GM19328 (cell line): ENCODE measurements at regions not wholly inside any gene's neighbourhood (a gene's known extent, or its start where the extent isn't known, plus 50 kb on each side); places are given as distances from the start of the nearest gene placed in this dataset.

ENCODE experiments used
- ATAC-seq: cut with Tn5 transposase; IDR thresholded peaks from one replicate; pipeline ENCODE4 v1.9.1; 2021; ENCODE audit warnings: mild to moderate bottlenecking, moderate library complexity; ENCODE audit not compliant: unreplicated experiment

DNA sequence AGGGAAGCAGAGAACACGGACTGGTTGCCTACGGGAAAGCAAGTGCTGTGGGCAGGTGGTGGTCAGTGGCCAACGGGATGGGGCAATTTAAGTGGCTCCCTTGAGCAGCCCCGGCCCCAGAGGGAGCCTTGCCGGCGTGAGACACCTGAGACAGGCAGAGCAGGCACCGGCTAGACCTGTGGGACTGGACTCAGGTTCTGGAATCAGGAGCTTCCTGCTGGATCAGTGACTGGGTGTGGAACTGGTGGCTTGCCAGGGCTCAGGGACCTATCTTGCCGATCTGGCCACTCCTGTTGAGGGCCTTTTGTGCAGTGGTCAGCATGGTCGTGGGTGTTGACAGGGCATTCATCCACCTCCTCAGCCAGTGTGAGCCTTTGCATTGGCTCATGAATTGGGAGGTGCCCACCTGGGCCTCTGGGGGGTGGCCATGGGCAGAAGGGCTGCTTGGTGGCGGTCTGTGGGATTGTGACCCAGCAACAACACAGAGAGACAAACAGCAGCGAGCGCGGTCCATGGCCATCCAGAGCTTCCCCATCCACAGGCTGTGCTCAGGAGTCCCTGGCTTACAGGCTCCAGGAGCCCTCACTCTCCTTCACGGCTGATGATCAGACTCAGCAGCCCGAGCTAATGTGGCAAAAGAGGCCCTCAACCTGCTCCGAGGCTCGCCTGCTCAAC, 85.4 kb upstream of the ZNF516 start:
- no peak for ATAC-seq

DNA sequence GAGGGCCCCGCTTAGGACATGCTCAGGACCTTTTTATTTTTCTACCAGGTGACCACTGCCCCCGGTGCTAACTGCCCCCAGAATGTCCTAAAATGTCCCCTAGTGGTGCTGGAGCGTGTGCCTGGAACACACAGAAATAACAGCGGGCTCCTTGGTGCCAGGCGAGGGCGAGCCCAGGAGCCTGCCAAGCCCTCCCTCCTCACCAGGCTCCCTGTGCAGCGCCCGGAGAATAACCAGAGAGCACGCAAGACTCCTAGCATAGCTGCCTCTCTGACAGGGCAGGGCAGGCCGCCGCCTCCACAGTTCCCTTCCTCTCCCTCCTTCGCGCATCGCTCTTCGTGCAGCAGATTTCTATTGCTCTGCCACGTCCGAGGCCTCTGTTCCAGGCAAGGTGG, 84.3 kb upstream of the ZNF516 start:
- no peak for ATAC-seq

DNA sequence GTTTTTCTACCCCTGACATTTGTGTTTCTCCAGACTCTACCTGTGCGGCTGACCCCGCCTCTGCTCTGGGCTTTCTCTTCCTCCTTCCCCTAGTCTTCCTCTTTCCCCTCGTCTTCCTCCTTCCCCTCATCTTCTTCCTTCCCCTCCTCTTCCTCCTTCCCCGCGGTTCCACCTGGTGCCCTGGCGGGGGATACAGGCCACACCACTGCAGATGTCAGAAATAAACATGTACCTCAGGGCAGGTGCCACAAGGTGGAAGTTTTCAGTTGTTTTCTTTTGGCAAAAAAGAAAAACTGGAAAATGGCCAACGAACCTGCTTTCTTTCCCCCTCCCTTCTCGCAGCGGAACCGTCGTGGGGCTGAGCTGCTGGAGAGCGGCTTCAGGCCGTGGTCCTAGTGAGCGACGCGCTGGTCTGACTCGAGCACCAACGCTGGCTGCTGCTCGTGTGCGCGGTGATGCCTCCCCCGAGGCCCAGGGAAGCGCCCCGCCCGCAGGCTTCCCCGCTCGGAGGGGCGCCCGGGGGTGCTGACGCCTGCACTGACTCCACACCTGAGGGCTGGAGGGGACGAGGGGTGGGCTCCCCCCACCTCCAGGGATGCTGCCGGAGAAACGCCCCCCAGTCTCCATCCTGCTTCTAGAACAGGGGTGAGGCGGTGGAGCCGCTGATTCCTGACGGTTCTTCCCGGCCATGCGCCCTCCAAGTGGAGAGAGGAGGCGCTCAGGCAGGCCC, 83.7 kb upstream of the ZNF516 start:
- no peak for ATAC-seq

DNA sequence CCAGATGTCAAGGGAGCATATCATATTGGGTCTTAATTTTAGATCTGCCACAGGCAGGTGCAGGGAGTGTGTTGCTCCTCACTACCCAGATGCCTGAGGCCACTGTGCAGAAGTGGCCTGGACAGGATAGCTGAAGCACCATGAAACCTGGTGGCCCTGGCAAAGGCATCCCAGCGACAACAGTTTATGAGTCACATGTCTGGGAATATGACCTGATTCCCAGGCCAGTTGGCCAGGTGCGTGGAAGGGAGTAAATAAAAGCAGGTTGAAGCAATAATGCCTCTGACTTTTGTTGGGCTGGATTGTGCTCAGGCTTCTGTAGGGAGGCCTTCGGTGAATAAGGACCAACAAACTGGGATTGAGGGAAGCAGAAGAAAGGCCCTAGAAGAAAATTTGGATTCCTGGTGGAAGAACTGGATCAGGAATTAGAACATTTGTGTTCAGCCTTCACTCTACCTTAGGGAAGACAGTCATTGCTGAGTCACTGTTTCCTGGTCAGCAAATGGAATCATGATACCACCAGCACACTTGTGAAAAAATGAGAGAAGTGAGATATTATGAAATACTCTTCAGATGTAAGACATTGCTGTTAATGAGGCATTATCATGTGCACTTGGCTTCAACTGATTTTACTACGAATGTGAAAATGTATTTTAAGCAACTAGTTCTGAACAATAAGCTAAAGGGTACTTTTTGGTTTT, 78.4 kb upstream of the ZNF516 start:
- ATAC-seq = no peak

DNA sequence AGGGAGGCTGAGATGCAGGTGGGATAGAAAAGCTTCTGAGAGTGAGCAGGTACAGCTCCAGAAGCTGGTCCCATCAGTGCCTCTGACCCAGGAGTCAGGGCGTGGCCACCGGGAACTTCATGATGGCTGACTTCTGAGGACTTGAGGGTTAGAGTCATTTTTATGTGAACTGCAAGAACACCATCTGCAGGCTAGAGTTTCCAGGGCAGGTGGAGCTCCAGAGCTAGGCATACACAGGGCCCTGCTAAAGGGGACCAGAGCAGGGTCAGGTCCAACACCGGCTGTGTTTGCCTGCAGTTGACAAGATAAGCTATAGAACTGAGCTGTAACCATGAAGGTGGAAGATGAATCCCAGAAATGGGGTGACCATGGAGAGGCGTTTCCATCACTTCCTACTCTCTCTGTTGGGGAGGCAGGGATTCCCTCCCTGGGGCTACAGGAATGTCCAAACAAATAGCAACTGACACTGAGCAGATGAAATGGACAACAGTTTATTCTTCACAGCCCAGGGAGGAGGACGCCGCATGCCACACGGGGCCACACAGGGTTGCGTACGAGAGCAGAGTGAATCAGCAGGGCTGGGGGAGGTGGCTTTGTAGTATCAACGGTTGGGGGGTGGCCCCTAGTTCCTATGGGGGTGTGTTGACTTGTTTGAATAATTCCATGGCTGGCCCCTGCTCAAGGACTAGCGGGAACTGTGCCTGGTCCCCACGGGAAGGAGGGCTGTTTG, 77.6 kb upstream of the ZNF516 start:
- no peak for ATAC-seq

DNA sequence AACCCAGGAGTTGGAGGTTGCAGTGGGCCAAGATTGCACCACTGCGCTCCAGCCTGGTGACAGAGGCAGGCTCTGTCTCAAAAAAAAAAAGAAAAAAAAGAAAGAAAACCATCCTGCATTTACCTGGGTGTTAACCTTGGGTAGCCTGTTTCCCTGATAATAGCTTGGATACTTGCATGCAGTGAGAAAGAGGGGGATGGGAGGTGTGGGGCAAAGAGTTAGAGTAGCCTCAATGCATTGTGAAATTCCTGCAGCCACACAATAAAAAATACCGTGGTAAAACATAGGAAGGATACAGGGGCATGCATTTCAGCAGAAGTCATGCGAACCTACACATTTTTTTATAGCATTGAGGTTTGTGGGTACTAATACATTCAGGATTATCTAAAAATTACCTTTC, 76.6 kb upstream of the ZNF516 start:
- no peak for ATAC-seq

DNA sequence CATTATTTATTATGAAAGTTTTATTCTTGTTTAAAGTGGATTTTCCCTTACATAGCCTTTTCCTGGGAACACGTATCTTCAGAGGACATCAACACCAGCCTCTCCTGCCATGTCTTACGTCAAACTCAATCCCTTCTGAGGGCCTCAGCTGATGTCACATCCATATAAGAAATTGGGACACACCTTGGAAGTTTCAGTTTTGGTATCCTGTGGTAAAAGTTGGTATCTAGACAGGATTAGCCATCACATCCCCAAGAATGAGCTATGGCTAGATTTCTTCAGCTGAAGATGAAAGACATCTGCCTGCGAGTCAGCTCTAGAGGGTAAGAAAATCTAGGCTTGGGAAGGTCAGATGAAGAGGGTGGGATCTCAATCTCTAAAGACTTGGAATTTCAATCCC, 75.8 kb upstream of the ZNF516 start:
- no peak for ATAC-seq

DNA sequence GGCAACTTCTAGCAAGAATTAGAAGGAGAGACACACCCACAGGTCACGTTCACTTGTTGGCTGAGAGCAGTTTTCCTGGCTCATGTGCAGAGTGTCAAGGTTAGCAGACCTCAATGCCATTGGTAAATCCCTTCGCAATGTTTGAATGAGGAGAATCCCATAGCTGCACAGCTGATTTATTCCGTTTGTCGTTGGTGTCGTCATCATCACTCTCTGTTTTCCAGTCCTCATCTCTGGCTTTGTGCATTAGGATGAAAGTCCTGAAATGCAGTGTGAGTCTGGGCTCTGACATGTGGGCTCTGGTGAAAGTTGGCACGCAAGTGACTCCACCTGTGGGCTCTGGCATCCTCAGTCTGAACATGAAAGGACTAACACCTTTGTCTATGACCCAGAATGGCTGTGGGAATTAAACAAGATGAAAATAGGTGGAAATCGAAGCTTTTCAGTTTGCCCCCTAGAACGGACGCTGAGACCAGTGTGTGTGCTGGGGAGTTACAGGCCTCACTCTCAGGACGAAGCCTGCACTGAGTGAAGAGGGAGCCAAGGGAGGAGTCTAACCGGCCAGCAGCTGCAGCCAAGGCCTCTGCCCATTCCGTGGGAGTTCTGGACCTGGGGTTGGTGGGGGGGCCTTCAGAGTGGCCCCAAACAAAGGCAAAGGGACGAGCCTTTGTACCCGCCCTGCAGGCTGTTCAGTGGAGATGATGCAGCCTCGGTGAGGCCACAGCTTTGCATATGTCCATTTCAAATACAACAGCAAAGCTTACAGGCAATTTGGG, 74.8 kb upstream of the ZNF516 start:
- ATAC-seq = no peak

DNA sequence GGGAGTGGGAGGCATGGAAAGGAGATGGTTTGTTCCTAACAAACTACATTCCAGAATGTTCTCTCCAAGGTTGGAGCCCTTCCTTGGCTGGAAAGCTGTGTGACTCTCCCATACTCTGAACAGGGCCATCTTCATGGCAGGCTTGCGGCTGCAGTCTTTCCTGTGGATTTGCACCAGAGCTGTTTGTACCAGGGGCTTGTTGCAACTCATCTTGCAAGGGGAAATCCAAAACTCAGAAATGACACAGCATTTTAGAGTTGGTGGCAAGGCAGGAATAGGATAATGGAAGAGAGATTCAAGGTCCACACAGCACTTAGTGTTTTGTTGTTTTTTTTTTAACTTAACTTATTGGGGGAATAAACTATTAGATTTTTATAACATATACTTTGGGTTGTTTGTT, 73.7 kb upstream of the ZNF516 start:
- ATAC-seq = no peak

DNA sequence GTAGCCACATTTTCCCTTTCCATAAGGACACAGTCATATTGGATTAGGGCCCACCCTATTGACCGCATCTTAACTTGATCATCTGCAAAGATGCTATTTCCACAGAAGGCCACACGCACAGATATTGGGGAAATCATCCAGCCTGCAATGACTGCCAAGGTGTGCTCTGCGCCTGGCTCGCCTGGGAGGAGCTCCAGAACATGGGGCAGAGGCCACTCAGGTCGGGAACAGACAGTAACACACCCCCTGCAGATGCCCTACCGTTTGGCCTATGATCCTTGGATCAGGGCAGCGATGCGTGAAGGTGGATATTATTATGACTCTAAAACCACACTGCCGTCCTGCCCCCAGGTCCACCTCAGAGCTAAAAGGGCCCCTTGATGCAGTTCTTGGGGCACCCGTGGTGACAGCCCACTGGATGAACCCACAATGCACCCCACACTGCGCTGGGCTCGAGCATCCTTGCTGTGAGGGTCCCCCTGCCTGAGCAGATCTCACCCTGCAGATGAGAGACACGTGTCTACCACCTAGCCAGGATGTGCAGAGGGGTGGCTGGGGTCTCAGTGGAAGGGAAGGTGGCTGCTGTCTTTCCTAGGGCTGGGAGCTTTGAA, 72.9 kb upstream of the ZNF516 start:
- ATAC-seq = no peak

DNA sequence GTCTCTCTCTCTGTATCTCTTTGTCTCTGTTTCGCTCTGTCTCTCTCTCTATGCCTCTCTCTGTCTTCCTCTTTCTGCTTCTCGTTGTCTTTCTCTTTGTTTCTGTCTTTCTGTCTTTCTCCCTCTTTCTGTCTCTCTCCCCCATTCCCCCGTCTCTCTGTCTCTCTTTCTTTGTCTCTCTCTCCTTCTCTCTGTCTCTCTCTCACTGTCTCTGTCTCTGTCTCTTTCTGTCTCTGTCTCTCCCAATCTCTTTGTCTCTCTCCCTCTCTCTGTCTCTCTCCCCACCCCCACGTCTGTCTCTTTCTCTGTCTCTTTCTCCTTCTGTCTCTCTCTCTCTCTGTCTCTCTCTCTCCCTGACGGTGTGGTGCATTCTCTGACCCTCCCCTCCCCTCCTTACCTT, 71.9 kb upstream of the ZNF516 start:
- no peak for ATAC-seq

DNA sequence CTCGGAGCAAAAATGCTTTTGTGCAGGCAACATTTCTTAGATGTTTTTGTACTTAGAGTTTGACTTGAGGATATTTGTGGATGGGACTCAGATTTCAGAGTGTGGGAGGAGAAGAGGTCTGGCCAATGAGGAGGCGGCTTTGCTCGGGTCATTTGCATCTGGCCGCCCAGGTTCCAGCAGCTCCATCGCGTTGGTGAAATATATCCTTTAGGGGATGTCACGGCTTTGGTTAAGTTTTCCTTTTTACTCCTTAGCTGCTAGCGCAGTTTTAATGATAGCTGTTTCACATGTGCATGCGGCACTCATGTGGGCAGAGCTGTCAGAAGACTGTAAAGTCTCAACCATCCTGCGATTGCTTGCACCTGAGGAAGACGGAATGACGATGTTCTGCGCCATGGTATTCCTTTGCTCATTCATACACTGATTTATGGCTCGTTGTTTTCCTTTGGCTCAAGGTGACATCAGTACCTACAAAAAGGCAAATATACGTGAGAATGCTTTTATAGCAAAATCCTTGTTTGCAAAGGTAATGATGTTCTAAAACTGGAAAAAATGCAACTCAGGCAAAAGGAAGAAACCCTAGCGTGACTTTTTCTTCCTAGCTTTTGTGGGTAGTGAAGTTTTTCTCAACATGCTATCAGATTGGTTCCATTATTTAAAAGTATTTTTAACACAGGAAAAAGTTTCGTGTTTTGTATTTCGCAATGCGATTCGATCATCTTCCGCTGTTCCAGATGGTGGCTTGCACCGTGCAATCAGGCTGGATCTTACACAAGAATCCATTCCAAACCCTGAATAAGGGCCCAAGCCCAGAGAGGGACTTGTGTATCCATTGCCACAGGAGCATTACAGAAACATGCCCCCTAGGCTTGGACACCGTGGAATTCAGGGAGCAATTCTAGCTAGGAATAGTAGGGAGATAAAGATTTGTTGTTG, 70.5 kb upstream of the ZNF516 start:
- no peak for ATAC-seq

DNA sequence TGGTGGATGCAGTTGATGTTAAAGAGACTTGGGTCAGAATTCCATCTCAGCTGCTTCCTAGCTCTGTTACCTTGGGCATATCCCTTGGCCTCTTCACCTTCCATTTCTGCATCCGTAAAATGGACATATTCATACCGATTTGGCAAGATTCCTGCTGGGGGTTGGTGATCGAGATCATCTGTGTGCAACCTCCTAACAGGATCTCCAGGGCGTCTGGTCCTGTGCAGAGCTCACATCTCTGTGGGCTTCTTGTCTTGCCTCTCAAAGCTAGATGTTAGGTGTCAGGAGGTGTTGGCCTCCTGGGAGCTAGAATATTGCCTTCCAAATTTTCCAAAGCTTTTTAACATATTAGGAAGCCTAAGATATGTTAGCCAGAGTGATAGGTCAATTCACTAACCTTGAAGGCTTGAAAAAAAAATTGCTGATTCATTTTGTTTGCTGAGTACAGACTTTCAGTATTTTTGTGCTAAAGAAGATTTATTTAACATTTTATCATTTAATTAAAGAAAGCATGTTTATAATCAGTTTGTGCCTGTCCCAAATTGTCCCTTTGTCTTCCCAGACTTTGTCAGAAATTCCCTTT, 69.7 kb upstream of the ZNF516 start:
- no peak for ATAC-seq

DNA sequence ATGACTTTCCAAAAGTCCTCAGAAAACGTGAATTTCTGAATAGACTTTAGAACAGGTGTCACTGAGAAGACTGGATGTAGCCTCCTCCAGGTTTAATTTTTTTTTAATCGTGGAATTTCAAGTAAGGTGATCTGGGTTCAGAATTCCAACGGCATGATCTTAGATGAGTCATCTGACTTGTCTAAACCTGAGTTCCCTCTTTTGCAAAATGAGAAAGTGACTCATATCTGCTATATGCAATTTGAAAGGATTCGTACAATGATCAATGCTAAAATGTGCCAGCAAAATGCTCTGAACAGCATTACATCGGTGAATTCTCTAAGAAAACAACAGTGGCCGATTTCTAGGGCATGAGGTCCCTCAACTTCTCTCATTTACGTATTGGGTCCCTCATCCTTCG, 69.1 kb upstream of the ZNF516 start:
- ATAC-seq = no peak

DNA sequence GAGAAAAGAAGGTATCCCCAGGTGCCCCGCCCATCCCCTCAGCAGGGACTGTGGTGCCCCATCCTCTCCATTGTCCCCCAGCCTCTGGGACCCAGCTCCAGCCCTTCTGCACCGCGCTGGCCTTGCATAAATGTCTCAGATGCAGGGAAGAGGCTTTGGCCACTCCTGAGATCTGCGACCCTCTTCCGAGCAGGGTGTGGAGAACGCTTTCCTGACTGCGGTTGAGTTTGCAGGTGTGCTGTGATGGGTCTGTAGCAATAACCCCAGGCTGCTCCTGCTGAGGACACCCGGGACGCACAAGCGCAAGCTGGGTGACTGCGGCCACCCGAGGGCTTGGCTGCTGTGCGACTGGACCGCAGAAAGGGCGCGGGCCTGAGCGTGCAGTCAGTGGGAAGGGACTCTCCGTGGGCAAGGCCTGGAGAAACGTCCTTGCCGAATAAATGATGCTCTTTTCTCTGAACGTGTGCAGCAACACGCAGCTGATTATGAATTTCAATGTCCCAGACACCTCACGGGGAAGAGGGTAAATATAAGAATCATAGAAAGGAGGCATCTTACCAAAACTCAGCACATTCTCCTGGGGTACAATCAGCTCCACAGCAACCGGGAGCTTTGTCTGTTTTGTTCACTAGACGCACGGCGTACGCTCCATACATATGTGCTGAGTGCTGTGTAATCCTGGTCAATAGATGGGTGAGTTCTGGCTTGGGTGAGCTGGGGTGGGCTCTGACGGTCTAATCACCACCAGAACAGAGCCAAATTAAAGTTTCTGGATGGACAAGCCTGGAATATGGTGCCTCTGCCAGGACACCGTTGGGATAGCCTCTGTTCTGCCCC, 67.5 kb upstream of the ZNF516 start:
- no peak for ATAC-seq

DNA sequence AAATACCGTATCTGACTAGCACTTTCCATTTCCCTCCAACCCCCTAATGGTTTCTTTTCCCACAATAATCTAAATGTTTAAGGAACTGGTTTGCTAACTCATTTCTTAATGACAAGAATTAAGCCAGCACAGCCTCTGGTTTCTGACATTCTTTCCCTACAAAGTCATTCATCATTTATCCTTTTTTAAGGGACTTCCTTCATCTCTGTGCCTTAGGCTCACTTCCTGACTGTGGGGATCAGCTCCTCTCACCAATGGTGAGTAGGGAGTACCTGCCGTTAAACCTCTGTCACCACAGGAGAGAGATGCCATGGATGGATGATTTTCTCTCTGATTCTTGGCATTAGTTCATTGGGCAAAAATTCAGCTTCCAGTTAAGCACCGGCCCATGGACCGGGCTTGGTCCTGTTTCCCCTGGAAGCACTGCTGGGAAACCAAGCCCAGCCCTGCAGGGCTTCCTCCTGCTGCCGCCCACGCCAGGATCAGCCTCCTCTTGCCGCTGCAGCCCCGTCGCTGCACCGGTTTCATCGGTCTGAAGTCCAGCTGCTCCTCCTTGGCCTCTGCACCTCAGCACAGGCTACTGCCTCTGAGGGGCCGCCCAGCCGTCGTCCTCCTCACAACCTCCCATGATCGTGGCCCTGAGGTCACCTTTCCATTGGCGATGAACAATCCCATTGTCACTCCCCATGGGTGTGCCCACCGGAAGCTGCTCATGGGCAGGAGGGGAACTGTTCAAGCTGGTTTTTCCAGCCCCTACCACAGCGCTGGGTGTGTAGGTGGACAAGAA, 64.0 kb upstream of the ZNF516 start:
- no peak for ATAC-seq

DNA sequence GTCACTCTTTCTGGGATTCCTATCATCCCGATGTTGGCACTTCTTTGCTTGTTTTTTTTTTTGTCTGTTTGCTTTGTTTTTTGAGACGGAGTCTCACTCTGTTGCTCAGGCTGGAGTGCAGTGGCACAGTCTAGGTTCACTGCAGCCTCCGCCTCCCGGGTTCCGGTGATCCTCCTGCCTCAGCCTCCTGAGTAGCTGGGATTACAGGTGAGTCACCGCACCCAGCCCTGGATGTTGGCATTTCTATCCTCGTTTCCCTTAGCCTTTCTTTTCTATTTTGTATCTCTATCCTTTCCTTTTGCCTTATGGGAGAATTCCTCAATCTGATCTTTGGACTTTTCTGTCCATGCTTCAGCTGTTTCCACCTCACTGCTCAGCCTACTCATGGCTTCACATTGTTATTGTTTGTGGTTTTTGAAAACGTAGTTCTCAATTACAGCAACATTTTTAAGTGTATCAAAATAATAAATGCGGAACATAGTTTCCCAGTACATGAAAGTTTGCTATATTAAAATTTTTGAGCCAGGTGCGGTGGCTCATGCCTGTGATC, 62.1 kb upstream of the ZNF516 start:
- ATAC-seq = no peak
